HG03521 (cell line): ENCODE measurements at regions not wholly inside any gene's neighbourhood (a gene's known extent, or its start where the extent isn't known, plus 50 kb on each side); places are given as distances from the start of the nearest gene placed in this dataset.

ENCODE experiments used
- ATAC-seq: cut with Tn5 transposase; IDR thresholded peaks from one replicate; pipeline ENCODE4 v1.9.1; 2021; ENCODE audit warnings: mild to moderate bottlenecking, moderate library complexity; ENCODE audit not compliant: unreplicated experiment

DNA sequence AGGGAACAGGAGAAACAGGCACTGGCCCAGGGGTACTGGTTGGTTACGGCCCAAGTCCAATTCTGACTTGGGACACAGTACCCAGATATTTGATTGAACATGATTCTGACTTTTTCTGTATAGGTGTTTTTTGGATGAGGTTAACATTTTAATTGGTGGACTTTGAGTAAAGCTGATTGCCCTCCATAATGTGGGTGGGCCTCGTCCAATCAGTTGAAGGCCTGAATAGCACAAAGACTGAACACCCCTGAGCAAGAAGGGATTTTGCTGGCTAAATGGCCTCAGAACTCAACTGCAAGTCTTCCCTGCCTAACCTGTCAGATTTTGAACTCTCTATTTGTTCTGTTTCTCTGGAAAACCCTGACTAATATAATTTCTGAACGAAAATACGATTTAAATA lies 222.6 kb downstream of the TEX36 start:
- no peak for ATAC-seq

DNA sequence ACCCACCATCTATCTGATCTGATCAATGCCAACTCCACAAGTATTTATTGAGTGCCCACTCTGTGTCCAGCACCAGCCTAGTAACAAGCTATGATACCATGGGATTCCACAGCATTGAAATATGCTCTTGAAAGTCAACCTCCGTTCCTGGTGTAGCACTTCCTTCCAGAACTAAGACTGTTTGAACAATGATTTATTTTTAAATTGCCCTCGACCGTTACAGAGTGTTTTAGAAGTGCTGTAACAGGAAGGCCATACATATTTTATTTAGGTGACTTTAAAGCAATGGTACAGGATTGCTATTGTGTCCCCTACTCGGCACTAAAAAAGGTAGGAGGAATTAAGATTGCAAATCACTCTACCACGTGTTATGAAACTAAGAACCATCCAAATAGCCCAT lies 225.6 kb downstream of the TEX36 start:
- ATAC-seq = no peak

DNA sequence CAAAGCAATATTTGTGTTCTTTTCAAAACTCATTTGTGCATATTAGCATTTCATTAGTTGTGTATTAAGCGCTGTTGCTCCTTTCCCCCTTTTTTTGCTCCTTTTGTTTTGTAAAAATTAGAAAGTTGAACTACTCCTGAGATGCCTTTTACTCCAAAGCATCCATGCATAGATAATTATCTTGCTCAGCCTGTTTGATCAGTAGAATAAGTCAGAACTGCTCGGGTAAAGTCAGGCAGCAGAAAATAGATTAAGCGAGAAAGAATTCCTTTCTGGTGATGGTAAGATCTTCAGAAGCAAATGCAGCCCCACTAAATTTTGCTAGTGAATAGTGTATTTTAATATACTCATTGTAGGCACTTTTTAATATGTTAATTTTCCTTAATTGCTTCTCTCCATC lies 227.1 kb downstream of the TEX36 start:
- ATAC-seq = no peak

DNA sequence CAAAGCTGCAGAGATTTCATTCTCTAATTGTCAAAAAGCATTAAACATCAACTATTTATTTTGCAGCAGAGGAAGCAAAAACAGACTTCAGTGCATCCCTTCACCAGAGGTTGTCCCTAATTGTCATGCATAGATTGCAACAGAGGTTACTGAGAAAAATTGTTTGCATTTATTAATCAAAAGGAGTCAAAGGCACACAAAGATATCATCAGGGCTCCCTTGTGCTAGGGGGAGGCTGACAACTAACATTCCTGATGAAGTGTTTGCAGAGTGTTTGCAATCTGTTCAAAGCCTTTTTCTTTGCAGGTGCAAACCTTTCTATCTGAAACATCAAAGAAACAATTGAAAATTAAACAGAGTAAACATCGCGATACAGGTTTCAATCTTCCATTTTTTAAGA lies 227.5 kb downstream of the TEX36 start:
- ATAC-seq = no peak

DNA sequence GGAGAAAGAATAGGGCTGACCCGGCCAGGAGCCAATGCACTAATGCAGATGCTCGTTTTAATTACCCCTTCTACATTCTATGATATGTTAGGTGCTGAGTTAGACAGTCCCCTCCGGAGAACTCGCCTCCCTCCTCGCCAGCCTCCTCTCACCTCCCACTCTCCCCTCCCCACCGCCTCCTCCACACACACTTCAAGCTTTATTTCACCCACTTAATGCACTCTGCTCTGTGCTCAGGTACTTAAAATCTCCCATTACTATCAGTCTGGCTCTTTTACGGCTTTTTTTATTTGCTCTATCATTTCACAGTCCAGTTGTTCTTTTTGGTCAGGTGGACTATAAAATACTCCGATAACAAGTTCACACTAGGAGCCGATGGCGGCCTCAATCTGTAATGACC lies 231.6 kb downstream of the TEX36 start:
- no peak for ATAC-seq

DNA sequence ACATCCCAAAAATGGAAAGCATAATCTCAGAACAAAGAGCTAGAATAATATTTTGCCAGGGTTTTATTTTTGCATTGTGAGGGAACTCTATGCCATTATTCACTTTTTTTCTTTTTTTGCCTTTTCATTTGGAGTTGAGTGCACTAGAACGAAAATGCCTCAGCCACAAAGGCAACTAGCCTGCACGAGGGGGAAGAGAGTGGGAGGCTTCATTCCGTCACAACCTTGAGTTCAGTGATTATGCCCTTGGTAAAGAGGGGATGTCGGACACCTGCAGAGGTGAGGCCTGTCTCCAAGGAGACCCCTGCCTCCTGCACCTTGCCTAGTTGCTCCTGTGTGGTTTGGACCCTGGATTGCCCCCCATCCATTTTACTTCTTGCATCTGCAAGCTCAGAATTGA lies 232.7 kb downstream of the TEX36 start:
- ATAC-seq = no peak

DNA sequence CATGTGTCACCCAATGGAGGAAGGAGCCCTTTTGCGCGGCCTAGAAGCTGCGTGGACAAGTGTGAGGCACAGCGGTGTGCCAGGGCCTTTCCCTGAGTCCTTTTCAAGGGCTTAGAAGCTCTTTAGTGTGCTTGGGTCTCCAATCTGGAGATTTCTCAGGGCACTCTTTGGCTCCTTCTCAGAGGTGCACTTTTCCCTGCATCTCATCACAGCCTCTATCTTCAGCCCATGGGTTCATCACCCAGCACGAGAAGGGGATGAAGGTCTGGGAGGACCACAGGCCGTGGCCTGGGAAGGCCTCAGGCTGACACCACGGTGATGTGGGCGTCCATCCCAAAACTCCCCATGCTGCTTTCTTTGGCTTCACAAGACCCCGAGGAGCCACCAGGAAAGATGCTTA lies 233.4 kb downstream of the TEX36 start:
- no peak for ATAC-seq

DNA sequence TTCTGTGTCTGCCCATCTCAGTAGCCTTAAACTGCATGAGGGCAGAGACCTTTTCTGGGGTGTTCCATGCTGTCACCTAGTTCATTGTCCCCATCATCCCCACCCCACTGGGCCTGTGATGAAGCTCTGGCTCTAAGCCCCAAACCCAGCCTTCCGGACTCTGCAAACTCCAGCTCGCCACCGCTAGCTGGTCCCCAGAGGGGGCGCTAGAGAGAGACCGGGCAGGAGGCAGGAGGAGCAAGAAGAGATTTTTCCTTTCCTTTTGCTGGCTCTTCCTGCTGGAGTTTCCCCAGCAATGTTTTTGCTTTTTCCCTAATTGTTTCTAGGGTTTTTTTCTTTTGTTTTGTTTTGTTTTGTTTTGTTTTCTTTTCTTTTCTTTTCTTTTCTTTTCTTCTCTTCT lies 234.4 kb downstream of the TEX36 start:
- no peak for ATAC-seq

DNA sequence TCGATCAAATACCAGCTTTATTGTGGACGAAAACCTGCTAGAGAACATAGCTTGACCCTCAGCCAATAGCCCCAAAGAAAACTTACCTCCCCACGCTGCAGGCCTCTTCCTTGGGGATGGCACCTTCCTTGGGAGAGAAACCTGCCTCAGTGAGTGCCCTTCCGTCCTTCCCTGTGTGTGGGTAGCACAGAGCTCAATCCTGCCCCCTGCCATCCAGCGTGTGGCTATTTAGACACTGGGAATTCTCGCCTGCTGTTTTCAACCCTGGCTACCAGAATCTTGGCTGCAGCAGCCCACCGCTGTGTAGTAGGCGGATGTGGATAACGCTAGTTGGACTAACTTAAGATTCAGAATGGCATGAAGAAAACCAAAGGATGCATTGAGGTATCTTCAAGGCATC lies 238.2 kb downstream of the TEX36 start:
- no peak for ATAC-seq

DNA sequence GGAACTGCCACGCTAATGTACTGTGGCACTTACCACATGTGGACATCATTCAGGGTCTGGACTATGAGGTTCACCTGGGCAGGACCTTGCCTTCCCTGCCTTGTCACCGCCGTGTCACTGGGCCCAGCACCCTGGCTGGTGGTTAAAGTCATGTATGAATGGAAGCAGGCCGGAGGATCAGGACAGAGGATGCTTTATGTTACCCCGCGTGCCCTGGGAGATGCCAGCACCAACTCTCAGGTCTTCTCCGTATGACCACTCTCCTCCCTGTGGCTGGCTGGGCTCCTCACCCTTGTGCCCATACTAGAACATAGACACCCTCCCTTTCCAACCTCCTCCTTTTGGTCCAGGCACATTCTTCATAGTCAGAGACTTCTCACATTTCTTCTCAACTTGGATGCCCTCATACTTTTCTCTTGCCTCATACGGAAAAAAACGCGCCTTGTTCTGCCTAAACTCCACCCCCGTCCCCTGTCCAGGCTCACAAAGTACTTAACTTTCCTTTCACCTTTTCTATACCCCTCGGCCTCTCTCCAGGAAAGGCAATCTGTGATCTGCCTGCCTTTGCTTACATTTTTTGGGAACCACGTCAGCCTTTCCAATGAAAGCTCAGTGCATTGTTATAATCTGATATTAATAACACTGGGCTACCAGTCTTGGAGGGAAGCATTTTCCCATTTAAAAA lies 240.0 kb downstream of the TEX36 start:
- no peak for ATAC-seq

DNA sequence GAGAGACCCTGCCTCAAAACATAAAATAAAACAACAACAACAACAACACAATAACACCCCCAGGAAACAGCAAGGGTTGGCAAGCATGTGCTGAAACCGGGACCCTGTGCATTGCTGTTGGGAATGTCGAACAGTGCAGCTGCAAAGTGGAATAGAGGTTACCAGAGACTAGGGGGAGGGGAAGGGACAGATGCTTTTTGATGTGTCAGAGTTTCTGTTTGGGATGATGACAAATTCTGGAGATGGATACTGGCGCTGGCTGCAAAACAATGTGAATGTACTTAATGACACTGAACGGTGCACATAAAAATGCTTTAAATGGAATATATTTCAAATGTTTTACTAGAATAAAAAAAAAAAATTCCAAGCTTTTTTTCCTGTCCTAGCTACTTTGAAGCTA lies 241.8 kb downstream of the TEX36 start:
- ATAC-seq = no peak

DNA sequence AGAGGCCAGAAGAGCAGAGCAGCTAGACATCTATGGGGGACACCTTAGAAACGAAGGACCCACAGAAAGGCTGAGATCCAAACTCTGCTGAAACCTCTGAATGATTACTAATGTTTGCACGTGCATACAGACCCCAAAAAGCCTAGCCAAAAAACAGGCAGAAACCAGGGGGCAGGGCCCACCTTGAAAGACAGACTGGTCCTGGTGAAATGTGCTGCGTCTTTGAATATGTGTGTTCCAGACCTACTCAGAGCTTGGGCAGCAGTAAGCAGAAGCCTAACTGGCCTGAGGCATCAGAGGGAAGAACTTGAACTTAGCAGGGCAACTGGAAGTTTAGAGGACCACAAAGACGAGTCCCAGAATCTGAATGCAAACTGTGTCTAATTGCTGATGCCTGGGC lies 251.8 kb downstream of the TEX36 start:
- no peak for ATAC-seq

DNA sequence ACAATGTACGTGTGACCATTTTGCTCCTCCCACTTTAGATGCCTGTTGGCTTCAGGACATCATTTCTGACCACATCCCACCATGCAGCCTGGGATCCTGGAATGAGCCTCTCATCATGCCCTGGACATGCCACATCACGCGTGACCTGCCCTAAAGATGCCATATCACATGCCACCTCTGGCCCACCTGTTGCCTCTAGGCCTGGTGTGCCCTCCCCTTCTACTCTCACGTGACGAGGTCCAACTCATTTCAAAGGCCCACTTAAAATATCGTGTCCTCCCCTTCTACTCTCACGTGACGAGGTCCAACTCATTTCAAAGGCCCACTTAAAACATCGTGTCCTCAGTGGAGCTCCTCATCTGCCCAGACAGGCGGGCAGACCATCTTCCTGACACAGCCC lies 254.9 kb downstream of the TEX36 start:
- no peak for ATAC-seq

DNA sequence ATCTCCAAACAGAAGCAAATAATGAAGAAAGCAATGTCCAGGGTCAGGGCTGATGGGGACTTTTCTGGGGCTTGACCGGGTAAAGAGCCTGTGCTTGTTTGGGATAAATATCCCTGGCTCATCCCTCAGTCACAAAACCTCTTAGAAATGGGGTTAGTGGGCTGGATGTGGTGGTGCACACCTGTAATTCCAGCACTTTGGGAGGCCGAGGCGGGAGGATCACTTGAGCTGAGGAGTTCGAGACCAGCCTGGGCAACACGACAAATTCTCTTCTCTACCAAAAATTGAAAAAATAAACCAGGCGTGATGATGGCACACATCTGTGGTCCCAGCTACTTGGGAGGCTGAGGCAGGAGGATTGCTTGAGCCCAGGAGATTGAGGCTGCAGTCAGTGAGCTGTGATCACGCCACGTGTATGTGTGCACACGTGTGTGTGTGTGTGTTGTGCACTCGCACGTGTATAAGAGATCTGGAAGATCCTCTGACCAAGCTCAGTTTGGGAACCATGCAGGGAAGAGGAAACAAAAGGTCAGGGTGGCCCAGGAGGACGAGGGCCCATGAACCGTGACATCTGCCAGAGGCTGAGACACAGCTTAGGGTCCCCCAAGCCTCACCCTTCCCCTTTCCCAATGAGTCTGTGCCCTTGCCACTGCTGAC lies 258.6 kb downstream of the TEX36 start:
- no peak for ATAC-seq

DNA sequence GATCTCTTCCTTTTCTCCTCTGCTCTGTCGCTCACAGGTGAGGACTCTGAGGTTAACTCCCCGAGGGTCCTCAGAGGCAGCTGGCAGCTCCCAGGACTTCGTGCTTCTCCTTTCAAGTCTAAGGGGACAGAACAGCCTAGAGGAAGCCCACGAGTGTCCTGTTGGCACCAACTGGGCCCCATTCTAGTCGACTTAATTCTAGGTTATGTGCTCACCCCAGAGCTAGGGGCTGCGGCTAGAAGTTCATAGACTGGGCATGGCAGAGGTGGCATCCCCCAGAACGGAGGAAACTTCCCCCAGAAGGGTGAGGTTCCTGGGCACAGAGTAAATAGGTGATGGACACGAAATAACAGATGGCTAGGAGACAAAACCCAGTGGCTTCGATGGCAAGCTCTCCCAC lies 259.4 kb downstream of the TEX36 start:
- ATAC-seq = no peak

DNA sequence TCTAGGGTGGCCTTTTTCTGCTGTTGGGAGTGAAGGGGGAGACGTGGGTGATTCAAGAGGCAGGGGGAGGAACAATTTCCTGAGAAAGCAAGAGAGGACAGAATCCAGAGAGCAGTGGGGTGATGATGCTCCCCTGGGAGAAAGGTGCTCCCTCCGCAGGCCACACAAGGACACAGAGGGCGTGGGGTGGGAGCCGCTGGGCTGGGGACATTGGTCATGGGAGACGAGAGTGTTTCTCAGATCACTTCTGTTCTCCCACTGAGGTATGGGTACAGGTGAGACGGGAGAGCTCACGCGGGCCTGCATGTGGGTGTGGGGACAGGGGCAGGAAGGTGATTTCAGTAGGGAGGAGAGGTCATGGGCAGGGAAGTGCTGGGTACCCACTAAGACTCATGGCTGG lies 259.5 kb upstream of the CTBP2 start:
- no peak for ATAC-seq

DNA sequence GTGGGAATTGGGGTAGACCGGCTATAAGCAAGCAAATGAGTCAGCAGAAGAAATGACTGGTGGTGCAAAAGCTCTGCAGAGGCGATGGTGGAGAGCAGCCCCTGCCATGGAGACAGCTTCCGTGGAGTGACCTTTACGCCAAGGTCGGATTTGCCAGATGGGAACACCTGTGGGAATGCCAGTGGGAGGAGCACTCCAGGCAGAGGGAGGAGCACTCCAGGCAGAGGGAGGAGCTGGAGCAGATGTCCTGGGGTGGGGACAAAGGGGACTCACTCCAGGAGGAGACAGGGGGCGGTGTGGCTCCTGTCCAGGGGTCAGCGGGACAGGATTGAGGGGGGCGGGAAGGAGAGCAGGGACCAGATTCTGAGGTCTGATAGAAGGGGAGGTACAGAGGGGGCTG lies 258.8 kb upstream of the CTBP2 start:
- no peak for ATAC-seq

DNA sequence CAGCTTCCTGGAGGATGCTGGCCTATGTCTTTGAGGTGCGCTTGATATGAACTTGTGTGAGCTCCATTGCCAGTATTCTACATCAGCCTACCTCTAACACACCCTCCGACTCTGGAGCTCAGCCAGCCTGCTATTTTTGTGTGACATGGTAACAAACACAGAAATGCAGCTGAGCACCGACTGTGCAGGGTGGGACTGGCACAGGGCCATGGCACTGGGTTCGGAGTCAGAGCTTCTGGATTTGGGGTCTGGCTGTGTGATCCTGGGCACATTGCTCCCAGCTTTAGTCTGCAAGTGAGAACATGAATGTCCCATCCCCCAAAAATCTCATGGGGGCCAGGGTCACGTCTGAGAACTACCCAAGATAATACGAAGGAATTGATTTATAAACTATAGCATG lies 257.2 kb upstream of the CTBP2 start:
- no peak for ATAC-seq

DNA sequence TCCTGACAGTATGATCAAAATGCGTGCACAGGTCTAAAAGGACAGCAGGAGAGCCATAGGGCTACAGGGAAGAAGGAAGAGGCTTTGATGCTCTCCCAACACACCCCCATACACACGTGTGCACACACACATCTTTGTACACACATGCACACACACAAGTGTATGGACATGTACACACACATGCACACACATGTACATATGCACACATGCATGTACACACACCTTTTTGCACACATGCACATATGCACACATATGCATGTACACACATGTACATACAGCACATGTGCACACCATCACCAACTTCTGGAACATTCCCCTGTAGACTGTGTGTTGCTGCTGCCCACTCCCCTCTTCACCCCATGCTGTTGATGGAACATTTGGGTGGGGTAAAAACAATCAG lies 255.6 kb upstream of the CTBP2 start:
- ATAC-seq = no peak

DNA sequence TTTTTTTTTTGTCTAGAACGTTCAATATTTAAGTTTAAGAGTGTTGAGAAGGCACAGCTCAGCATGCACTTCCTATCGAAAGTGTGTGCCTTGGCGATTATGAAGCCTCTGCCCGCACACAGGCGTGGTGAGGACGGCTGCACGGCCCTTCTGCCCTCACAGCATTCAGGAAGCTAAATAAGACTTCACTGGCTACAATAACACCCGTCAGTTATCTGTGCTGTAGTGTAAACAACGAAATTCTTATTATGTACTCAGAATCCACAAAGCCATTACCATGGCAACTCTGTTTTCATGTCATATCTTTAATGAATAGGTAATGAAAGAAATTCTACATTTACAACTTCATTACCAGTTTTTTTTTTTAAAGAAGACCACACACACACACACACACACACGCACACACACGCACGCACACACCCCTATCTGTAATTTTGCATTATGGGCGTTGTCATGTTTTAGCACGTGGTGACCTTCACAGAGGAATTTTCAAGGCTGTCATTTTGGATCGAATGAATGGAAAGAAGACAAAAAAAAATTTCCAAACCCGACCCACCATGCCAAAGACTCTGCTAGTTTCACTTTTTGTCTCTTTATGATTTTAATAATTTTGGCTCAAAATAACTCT lies 254.8 kb upstream of the CTBP2 start:
- ATAC-seq = no peak

DNA sequence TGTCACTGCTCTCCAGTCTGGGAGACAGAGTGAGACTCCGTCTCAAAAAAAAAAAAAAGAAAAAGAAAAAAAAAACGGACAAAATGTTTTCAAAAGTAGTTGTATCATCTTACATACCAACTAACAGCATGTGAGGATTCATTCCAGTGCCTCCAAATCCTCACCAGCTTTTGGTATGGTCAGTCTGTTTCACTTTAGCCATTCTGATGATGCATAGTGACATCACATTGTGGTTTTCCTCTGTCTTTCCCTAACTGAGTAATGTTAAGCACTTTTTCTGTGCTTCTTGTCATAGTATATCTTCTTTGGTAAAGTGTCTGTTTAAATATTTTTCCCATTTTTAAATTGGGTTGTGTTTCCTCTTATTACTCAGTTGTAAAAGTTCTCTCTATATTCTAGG lies 251.4 kb upstream of the CTBP2 start:
- no peak for ATAC-seq

DNA sequence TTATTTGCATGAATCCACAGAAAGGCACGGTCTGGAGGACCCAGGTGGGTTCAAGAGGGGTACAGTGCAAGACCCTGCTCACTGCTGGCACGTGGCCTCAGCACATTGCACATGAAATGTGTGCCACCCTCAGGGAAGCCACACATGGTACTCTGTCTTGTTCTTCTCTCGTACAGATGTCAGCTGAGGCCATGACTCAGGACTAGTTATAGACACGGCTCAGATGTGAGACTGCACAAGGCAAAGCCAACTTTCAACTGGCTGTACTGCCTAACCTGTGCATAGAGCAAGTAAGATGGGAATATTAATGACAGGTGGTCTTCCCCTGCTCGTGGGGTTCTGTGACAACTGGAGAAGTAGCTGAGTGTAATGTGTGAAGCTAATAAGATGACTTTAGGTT lies 249.4 kb upstream of the CTBP2 start:
- ATAC-seq = no peak

DNA sequence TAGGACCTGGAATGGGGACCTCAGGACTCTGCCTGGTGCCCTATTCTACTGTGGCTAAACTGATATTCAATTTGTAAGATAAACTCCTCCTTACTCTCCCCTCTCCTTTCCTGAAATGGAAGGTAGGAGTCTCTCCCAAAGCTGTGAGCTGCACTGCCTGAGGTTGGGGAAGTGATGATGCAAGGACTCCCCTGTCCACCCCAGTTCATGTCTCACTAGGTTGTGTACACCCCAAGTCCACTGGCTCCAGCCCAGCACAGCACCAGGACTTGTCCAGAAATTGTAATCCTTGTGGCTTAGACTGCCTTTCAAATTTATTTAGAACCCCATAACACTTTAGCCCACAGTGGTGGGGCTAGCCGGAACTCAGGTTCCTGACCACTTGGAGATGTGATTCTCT lies 247.2 kb upstream of the CTBP2 start:
- no peak for ATAC-seq
